ENCODE measurements at regions not wholly inside any gene's neighbourhood (a gene's known extent, or its start where the extent isn't known, plus 50 kb on each side); places are given as distances from the start of the nearest gene placed in this dataset.

DNA sequence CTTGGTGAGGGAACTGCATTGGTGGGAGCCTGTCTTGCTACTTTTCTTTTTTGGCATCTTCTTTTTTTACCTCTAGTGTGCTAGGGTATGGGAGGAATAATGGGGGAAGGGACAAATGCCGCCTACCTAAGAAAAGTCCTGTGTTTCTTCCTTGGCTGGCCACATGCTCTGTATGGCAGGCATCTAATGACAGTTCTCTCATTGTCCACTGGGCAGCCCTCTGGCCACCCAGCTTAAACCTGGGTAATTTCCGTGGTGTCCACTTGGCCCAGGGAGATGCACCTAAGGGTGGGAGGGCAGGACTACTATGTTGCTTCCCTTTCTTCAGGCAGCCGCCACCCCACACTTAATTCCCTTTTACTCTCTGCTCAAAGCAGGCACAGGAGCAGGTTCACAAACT, 173.1 kb downstream of the YTHDC2 start:
- H3K79me1 ChIP-seq (ENCODE audit: insufficient read depth, low read depth, low read length, poor library complexity, severe bottlenecking): no peaks in the 10 kb centered on the region
- H3K27ac ChIP-seq (ENCODE audit: insufficient read length, low read depth, low read length): no peak overlapping the region
- Mint-ChIP-seq H3K27me3 (ENCODE audit: low read depth) (no peaks in the 10 kb centered on the region), H3K4me3 (no peak overlapping the region), H3K9me3 (no peaks in the 10 kb centered on the region), H3K4me1 (peaks cover 15 to 16% of the 10 kb centered on the region in 2 experiments), H3K27ac (0 out of 7 replicates have a peak overlapping the region, but pooled peaks of 1 of the 3 experiments have one; percentile 44), H3K36me3 (ENCODE audit: insufficient read depth in 1 of 3, low read depth in 3 of 3) (no peaks in the 10 kb centered on the region)
- no peak overlapping the region for H3K23ac ChIP-seq (ENCODE audit: insufficient read length, low read depth, low read length)
- H2AFZ ChIP-seq (ENCODE audit: low read length): no peak overlapping the region
- no peaks in the 10 kb centered on the region for H3K4me1 ChIP-seq (ENCODE audit: insufficient read depth, low read length)
- H2BK120ac ChIP-seq (ENCODE audit: low read depth, low read length, poor library complexity, severe bottlenecking): no peak overlapping the region
- H3K9ac ChIP-seq (ENCODE audit: extremely low read depth, insufficient read length, low read length): no peak overlapping the region
- H2BK15ac ChIP-seq (ENCODE audit: low read depth, low read length): no peak overlapping the region
- DNase-seq: no peak
- no CpG with 5 or more reads among the region's 3 CpGs for WGBS (ENCODE audit: extremely low coverage, insufficient read length, low lambda C conversion rate)
- H3T11ph ChIP-seq (ENCODE audit: low read length): no peak overlapping the region
- H3K9me3 ChIP-seq (ENCODE audit: control insufficient read depth, low read depth, low read length): no peaks in the 10 kb centered on the region
- no peak overlapping the region for H3K4ac ChIP-seq (ENCODE audit: low read depth, low read length)
- H2BK5ac ChIP-seq (ENCODE audit: insufficient read length, low read length): no peak overlapping the region
- no peak overlapping the region for H3K18ac ChIP-seq (ENCODE audit: insufficient read length, low read depth, low read length)
- no peak overlapping the region for H4K8ac ChIP-seq (replicated peaks; ENCODE audit: insufficient read length, low read depth, low read length)
- TF ChIP-seq, protein P1, sequence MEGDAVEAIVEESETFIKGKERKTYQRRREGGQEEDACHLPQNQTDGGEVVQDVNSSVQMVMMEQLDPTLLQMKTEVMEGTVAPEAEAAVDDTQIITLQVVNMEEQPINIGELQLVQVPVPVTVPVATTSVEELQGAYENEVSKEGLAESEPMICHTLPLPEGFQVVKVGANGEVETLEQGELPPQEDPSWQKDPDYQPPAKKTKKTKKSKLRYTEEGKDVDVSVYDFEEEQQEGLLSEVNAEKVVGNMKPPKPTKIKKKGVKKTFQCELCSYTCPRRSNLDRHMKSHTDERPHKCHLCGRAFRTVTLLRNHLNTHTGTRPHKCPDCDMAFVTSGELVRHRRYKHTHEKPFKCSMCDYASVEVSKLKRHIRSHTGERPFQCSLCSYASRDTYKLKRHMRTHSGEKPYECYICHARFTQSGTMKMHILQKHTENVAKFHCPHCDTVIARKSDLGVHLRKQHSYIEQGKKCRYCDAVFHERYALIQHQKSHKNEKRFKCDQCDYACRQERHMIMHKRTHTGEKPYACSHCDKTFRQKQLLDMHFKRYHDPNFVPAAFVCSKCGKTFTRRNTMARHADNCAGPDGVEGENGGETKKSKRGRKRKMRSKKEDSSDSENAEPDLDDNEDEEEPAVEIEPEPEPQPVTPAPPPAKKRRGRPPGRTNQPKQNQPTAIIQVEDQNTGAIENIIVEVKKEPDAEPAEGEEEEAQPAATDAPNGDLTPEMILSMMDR (conservative IDR thresholded peaks at IDR 0.05): no peak; the same call in 2 of the 3 replicates
- H3K79me2 ChIP-seq (ENCODE audit: insufficient read depth, low read length): no peaks in the 10 kb centered on the region
- no peak overlapping the region for H3K4me2 ChIP-seq (ENCODE audit: insufficient read depth, insufficient read length, low read length)
- no peak overlapping the region for H2BK20ac ChIP-seq (ENCODE audit: low read depth, low read length, poor library complexity, severe bottlenecking)
- H3K14ac ChIP-seq (ENCODE audit: insufficient read depth, low read length): no peak overlapping the region
- H2AK5ac ChIP-seq (ENCODE audit: insufficient read length, low read length): no peak overlapping the region
- no peaks in the 10 kb centered on the region for H4K20me1 ChIP-seq (ENCODE audit: control insufficient read depth, insufficient read depth, insufficient read length)
- H3K56ac ChIP-seq (ENCODE audit: insufficient read length, low read depth, low read length): no peak overlapping the region
- H3K27me3 ChIP-seq (ENCODE audit: insufficient read depth, low read length): no peaks in the 10 kb centered on the region
- no peak overlapping the region for H2BK12ac ChIP-seq (ENCODE audit: insufficient read length, low read depth, low read length)
- no peak overlapping the region for H4K5ac ChIP-seq (ENCODE audit: insufficient read length, low read depth, low read length)
- no peak overlapping the region for H4K91ac ChIP-seq (ENCODE audit: insufficient read length, low read depth, low read length)
- H3K23me2 ChIP-seq (ENCODE audit: insufficient read length, low read depth, low read length, poor library complexity, severe bottlenecking): no peaks in the 10 kb centered on the region
